ENCODE measurements at regions not wholly inside any gene's neighbourhood (a gene's known extent, or its start where the extent isn't known, plus 50 kb on each side); places are given as distances from the start of the nearest gene placed in this dataset.
A peak's percentile ranks its signal among the peaks of the same experiment; 100 is the strongest.

- H3K27ac ChIP-seq (ENCODE audit: low read depth, low read length): no peak overlapping the region
- no peaks in the 10 kb centered on the region for H3K79me2 ChIP-seq (ENCODE audit: insufficient read depth, low read length)
- H3K36me3 ChIP-seq (ENCODE audit: low read length): no peaks in the 10 kb centered on the region
- TF ChIP-seq EZH2phosphoT487 (conservative IDR thresholded peaks at IDR 0.05; ENCODE audit: low read length) (no peak), CTCF (IDR thresholded peaks at IDR 0.05; ENCODE audit: insufficient read depth, low read length, poor library complexity, severe bottlenecking) (peak; percentile 72)
- no peaks in the 10 kb centered on the region for H3K9me2 ChIP-seq (replicated peaks; ENCODE audit: insufficient read depth, low read length)
- no peaks in the 10 kb centered on the region for H4K20me1 ChIP-seq (ENCODE audit: low read depth, low read length)
- no peak overlapping the region for H2AFZ ChIP-seq (ENCODE audit: low read depth, low read length, severe bottlenecking)
- H3F3A ChIP-seq (ENCODE audit: insufficient read depth): no peaks in the 10 kb centered on the region
- no peak overlapping the region for H3K9ac ChIP-seq (ENCODE audit: low read length)
- no peaks in the 10 kb centered on the region for H3K9me3 ChIP-seq (ENCODE audit: insufficient read depth, low read length)
- H3K4me3 ChIP-seq (ENCODE audit: insufficient read depth, low read length, poor library complexity, severe bottlenecking): no peak overlapping the region
- H3K27me3 ChIP-seq (ENCODE audit: low read length): no peaks in the 10 kb centered on the region
- no peak overlapping the region for H3K4me2 ChIP-seq (ENCODE audit: low read depth, low read length, poor library complexity, severe bottlenecking)
These were observed 411.7 kb downstream of the DSEL start for GRCh38 chr18:67104700-67105284.

- TF ChIP-seq EZH2phosphoT487 (conservative IDR thresholded peaks at IDR 0.05; ENCODE audit: low read length): no peak
- TF ChIP-seq CTCF (IDR thresholded peaks at IDR 0.05; ENCODE audit: insufficient read depth, low read length, poor library complexity, severe bottlenecking): no peak
- H3K9me3 ChIP-seq (ENCODE audit: insufficient read depth, low read length): no peaks in the 10 kb centered on the region
- H3K9me2 ChIP-seq (replicated peaks; ENCODE audit: insufficient read depth, low read length): 0 out of 2 replicates have a peak, but pooled peaks cover 3% of the 10 kb centered on the region
- no peaks in the 10 kb centered on the region for H3K79me2 ChIP-seq (ENCODE audit: insufficient read depth, low read length)
- no peak overlapping the region for H2AFZ ChIP-seq (ENCODE audit: low read depth, low read length, severe bottlenecking)
- H3K4me3 ChIP-seq (ENCODE audit: insufficient read depth, low read length, poor library complexity, severe bottlenecking): no peak overlapping the region
- no peaks in the 10 kb centered on the region for H3F3A ChIP-seq (ENCODE audit: insufficient read depth)
- H4K20me1 ChIP-seq (ENCODE audit: low read depth, low read length): no peaks in the 10 kb centered on the region
- no peak overlapping the region for H3K27ac ChIP-seq (ENCODE audit: low read depth, low read length)
- no peak overlapping the region for H3K4me2 ChIP-seq (ENCODE audit: low read depth, low read length, poor library complexity, severe bottlenecking)
- no peaks in the 10 kb centered on the region for H3K27me3 ChIP-seq (ENCODE audit: low read length)
- no peaks in the 10 kb centered on the region for H3K36me3 ChIP-seq (ENCODE audit: low read length)
- H3K9ac ChIP-seq (ENCODE audit: low read length): no peak overlapping the region
These were observed 422.4 kb downstream of the DSEL start for GRCh38 chr18:67094123-67094522.

- H4K20me1 ChIP-seq (ENCODE audit: low read depth, low read length): no peaks in the 10 kb centered on the region
- 0 out of 2 replicates have a peak, but pooled peaks cover 1% of the 10 kb centered on the region for H3K9me2 ChIP-seq (replicated peaks; ENCODE audit: insufficient read depth, low read length)
- no peaks in the 10 kb centered on the region for H3K36me3 ChIP-seq (ENCODE audit: low read length)
- H2AFZ ChIP-seq (ENCODE audit: low read depth, low read length, severe bottlenecking): no peak overlapping the region
- no peaks in the 10 kb centered on the region for H3K9me3 ChIP-seq (ENCODE audit: insufficient read depth, low read length)
- H3K27me3 ChIP-seq (ENCODE audit: low read length): no peaks in the 10 kb centered on the region; the same call in 1 of the 2 replicates
- H3K79me2 ChIP-seq (ENCODE audit: insufficient read depth, low read length): no peaks in the 10 kb centered on the region
- H3K27ac ChIP-seq (ENCODE audit: low read depth, low read length): no peak overlapping the region
- TF ChIP-seq EZH2phosphoT487 (conservative IDR thresholded peaks at IDR 0.05; ENCODE audit: low read length) (no peak), CTCF (IDR thresholded peaks at IDR 0.05; ENCODE audit: insufficient read depth, low read length, poor library complexity, severe bottlenecking) (no peak)
- no peak overlapping the region for H3K4me2 ChIP-seq (ENCODE audit: low read depth, low read length, poor library complexity, severe bottlenecking)
- H3F3A ChIP-seq (ENCODE audit: insufficient read depth): no peaks in the 10 kb centered on the region
- no peak overlapping the region for H3K4me3 ChIP-seq (ENCODE audit: insufficient read depth, low read length, poor library complexity, severe bottlenecking)
- no peak overlapping the region for H3K9ac ChIP-seq (ENCODE audit: low read length)
These were observed 424.4 kb downstream of the DSEL start for GRCh38 chr18:67092141-67092540.

All from SU-DHL-6 (cell line).